CD1c-positive myeloid dendritic cell (primary cell): ENCODE measurements at regions not wholly inside any gene's neighbourhood (a gene's known extent, or its start where the extent isn't known, plus 50 kb on each side); places are given as distances from the start of the nearest gene placed in this dataset.
"Not testable (repeated sequence)": the region's sequence is repeated elsewhere in the genome, so short reads cannot be mapped to it uniquely, and the experiment has no call there.

Experiments
- DNase-seq: peaks from one replicate; pipeline ENCODE4 v3.0.0-alpha.2; 2016; ENCODE audit errors: extremely low spot score

- DNase-seq, result no peak
These were observed 1297.0 kb upstream of the ATXN8OS start for GRCh38 chr13:68810660-68811059.

- DNase-seq, result no peak
These were observed 1299.2 kb upstream of the ATXN8OS start for GRCh38 chr13:68808456-68808855.

GRCh38 chr13:68806125-68806524, 1301.5 kb upstream of the ATXN8OS start:
- no peak for DNase-seq

GRCh38 chr13:68784275-68784674, 1323.4 kb upstream of the ATXN8OS start:
- DNase-seq, result no peak

- no peak for DNase-seq
These were observed 1348.0 kb upstream of the ATXN8OS start for GRCh38 chr13:68759617-68760016.

- DNase-seq, result no peak
These were observed 1357.8 kb upstream of the ATXN8OS start for GRCh38 chr13:68749796-68750195.

- no peak for DNase-seq
These were observed 1359.6 kb upstream of the ATXN8OS start for GRCh38 chr13:68748038-68748437.

- no peak for DNase-seq
These were observed 1362.1 kb upstream of the ATXN8OS start for GRCh38 chr13:68745502-68745901.

- DNase-seq, result no peak
These were observed 1370.7 kb upstream of the ATXN8OS start for GRCh38 chr13:68736961-68737360.

GRCh38 chr13:68727798-68728197, 1379.8 kb upstream of the ATXN8OS start:
- DNase-seq, result no peak

GRCh38 chr13:68727165-68727564, 1380.5 kb upstream of the ATXN8OS start:
- DNase-seq, result no peak

GRCh38 chr13:68719815-68720214, 1387.8 kb upstream of the ATXN8OS start:
- no peak for DNase-seq

- DNase-seq, result no peak
These were observed 1392.0 kb upstream of the ATXN8OS start for GRCh38 chr13:68715651-68716050.

- no peak for DNase-seq
These were observed 1393.3 kb upstream of the ATXN8OS start for GRCh38 chr13:68714292-68714691.

GRCh38 chr13:68713394-68713793, 1394.2 kb upstream of the ATXN8OS start:
- DNase-seq, result no peak

- DNase-seq, result no peak
These were observed 1399.2 kb upstream of the ATXN8OS start for GRCh38 chr13:68708336-68708908.

- DNase-seq, result not testable (repeated sequence)
These were observed 1401.6 kb upstream of the ATXN8OS start for GRCh38 chr13:68706044-68706443.

GRCh38 chr13:68697551-68697950, 1410.1 kb upstream of the ATXN8OS start:
- no peak for DNase-seq

- DNase-seq, result no peak
These were observed 1410.7 kb upstream of the ATXN8OS start for GRCh38 chr13:68696907-68697306.

GRCh38 chr13:68692049-68692448, 1415.6 kb upstream of the ATXN8OS start:
- DNase-seq, result no peak

GRCh38 chr13:68690567-68690966, 1417.1 kb upstream of the ATXN8OS start:
- no peak for DNase-seq

- no peak for DNase-seq
These were observed 1431.0 kb upstream of the ATXN8OS start for GRCh38 chr13:68676513-68677115.

GRCh38 chr13:68675209-68675608, 1432.4 kb upstream of the ATXN8OS start:
- no peak for DNase-seq

- DNase-seq, result no peak
These were observed 1437.7 kb upstream of the PCDH9 start for GRCh38 chr13:68667863-68668262.
